ENCODE measurements at regions not wholly inside any gene's neighbourhood (a gene's known extent, or its start where the extent isn't known, plus 50 kb on each side); places are given as distances from the start of the nearest gene placed in this dataset.

DNA sequence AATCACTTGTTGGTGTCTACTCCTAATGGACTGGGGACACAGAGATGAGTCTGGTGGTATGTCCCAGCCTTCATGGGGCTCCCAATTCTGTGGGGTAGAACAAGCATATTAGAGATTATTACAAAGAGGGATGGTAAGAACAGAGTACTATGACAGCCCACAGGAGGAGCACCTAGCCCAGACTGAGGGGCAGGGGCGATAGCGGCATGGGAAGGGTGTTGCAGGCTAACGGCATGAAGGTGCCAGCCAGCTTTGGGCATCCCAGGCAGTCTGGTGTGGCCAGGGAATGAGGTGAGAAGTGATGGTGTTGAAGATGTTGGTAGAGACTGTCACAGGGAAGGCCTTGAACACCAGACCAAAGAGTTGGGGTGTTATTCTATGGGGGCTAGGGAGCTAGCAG, 280.0 kb downstream of the RPS24 start:
- Histone ChIP-seq H3K4me1 (no peaks in the 10 kb centered on the region), H3K27me3 (no peaks in the 10 kb centered on the region), H3K36me3 (no peaks in the 10 kb centered on the region), H3K27ac (no peak overlapping the region), H3K9me3 (no peaks in the 10 kb centered on the region), H3K4me3 (no peak overlapping the region)
- intact Hi-C loops (cut with DNase I), result no loop called here
- DNase-seq (no peak), ATAC-seq (no peak)
- TF ChIP-seq, protein P1, sequence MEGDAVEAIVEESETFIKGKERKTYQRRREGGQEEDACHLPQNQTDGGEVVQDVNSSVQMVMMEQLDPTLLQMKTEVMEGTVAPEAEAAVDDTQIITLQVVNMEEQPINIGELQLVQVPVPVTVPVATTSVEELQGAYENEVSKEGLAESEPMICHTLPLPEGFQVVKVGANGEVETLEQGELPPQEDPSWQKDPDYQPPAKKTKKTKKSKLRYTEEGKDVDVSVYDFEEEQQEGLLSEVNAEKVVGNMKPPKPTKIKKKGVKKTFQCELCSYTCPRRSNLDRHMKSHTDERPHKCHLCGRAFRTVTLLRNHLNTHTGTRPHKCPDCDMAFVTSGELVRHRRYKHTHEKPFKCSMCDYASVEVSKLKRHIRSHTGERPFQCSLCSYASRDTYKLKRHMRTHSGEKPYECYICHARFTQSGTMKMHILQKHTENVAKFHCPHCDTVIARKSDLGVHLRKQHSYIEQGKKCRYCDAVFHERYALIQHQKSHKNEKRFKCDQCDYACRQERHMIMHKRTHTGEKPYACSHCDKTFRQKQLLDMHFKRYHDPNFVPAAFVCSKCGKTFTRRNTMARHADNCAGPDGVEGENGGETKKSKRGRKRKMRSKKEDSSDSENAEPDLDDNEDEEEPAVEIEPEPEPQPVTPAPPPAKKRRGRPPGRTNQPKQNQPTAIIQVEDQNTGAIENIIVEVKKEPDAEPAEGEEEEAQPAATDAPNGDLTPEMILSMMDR (IDR thresholded peaks at IDR 0.05), result no peak

GRCh38 chr10:78314651-78315050, 281.0 kb downstream of the RPS24 start:
- TF ChIP-seq, protein P1 (IDR thresholded peaks at IDR 0.05), result no peak
- Histone ChIP-seq H3K4me1 (no peaks in the 10 kb centered on the region), H3K36me3 (no peaks in the 10 kb centered on the region), H3K4me3 (no peak overlapping the region), H3K9me3 (no peaks in the 10 kb centered on the region), H3K27ac (no peak overlapping the region), H3K27me3 (no peaks in the 10 kb centered on the region)
- ATAC-seq (no peak), DNase-seq (no peak)
- intact Hi-C loops (cut with DNase I), result no loop called here

DNA sequence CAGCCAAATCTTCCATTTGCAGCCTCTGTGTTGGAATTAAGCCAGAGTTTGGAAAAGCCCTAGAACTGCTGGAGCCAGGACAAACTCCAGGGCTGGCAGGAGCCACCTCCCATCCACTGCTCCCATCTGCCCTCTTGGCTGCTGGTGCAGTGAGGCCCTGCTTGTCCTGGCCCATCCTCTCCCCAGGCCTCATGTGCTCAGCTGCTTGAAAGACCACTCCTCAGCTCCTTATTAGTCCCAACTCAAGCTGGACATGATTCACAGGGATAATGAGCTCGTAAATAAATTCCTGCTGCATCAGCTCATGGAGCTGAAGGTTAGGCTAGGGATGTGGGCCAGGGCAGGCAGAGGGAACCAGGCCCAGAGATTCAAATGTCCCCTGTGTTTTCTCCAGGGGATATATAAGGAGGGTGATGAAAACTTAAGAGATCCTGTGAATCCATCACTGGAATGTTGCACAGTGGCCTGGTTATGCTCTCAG, 282.8 kb downstream of the RPS24 start:
- Histone ChIP-seq H3K27ac (no peak overlapping the region), H3K27me3 (no peaks in the 10 kb centered on the region), H3K4me1 (no peaks in the 10 kb centered on the region), H3K4me3 (no peak overlapping the region), H3K36me3 (no peaks in the 10 kb centered on the region), H3K9me3 (no peaks in the 10 kb centered on the region)
- ATAC-seq, result peak; percentile 14
- TF ChIP-seq, protein P1 (IDR thresholded peaks at IDR 0.05), result no peak
- DNase-seq, result peak in 1 of 4 donors; percentile 35
- intact Hi-C loops (cut with DNase I), result no loop called here

DNA sequence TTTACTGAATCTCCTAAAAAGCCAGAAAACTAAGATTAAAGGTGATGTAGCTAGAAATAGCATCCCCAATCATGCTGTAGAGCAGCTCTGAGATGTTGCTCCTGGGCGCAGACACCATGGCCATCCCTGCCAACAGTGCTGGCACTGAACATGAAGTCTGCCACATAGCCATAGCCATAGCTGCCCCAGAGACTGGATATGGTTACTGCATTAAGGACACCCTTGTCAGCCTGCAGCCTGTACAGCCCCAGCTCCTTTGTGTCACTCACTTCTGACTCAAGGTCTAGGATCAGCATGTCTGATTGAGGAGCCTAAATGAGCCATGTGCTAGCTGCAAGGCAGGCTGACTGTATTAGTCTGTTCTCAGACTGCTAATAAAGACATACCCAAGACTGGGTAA, 284.6 kb downstream of the RPS24 start:
- Histone ChIP-seq H3K4me1 (no peaks in the 10 kb centered on the region), H3K27me3 (no peaks in the 10 kb centered on the region), H3K4me3 (no peak overlapping the region), H3K27ac (no peak overlapping the region), H3K9me3 (no peaks in the 10 kb centered on the region), H3K36me3 (no peaks in the 10 kb centered on the region)
- TF ChIP-seq, protein P1 (IDR thresholded peaks at IDR 0.05), result no peak
- intact Hi-C loops (cut with DNase I), result no loop called here
- no peak for DNase-seq
- no peak for ATAC-seq

- Histone ChIP-seq H3K4me1 (no peaks in the 10 kb centered on the region), H3K9me3 (no peaks in the 10 kb centered on the region), H3K27me3 (no peaks in the 10 kb centered on the region), H3K27ac (no peak overlapping the region), H3K36me3 (no peaks in the 10 kb centered on the region), H3K4me3 (no peak overlapping the region)
- DNase-seq (no peak), ATAC-seq (no peak)
- intact Hi-C loops (cut with DNase I), result no loop called here
- TF ChIP-seq, protein P1 (IDR thresholded peaks at IDR 0.05), result no peak
Observed at GRCh38 chr10:78319371-78319770, 285.7 kb downstream of the RPS24 start.

Data from left lung (tissue), 4 donors.